DND-41 (cell line): ENCODE measurements at regions not wholly inside any gene's neighbourhood (a gene's known extent, or its start where the extent isn't known, plus 50 kb on each side); places are given as distances from the start of the nearest gene placed in this dataset.

ENCODE experiments used
- ATAC-seq: fragments of 200-7000 bp; cut with Tn5 transposase; 3 replicates; pipeline ENCODE4 v1.9.1; 2021; ENCODE audit warnings: low read depth; ENCODE audit not compliant: insufficient read depth
- DNase-seq: peaks from one replicate; pipeline ENCODE4 v3.0.0-alpha.2; 2020
- H2AFZ ChIP-seq: 2 replicates; pipeline ENCODE4 v1.6.0; 2012; ENCODE audit warnings: low read depth, low read length
- H3K27ac ChIP-seq: 2 replicates; pipeline ENCODE4 v1.5.1; 2012; ENCODE audit warnings: low read length, inconsistent platforms
- H3K27me3 ChIP-seq: fragments of 200-600 bp; sonication (generic); 2 replicates; pipeline ENCODE4 v1.6.0; 2012; ENCODE audit warnings: low read length, mild to moderate bottlenecking, inconsistent platforms; ENCODE audit not compliant: insufficient read depth, poor library complexity
- H3K36me3 ChIP-seq: 2 replicates; pipeline ENCODE4 v1.5.1; 2012; ENCODE audit warnings: low read length, inconsistent platforms; ENCODE audit not compliant: insufficient read depth
- H3K4me1 ChIP-seq: 2 replicates; pipeline ENCODE4 v1.5.1; 2012; ENCODE audit warnings: mild to moderate bottlenecking, low read length; ENCODE audit not compliant: insufficient read depth
- H3K4me2 ChIP-seq: 2 replicates; pipeline ENCODE4 v1.6.0; 2012; ENCODE audit warnings: mild to moderate bottlenecking, moderate library complexity, low read length, inconsistent platforms; ENCODE audit not compliant: insufficient read depth
- H3K4me3 ChIP-seq, 2 experiments: fragments of 200-600 bp in 1 of 2; shearing (Covaris generic) in 1 of 2; 2 replicates each; pipeline ENCODE4 v1.5.1; 2012 to 2016; ENCODE audit warnings: inconsistent platforms in 2 of 2, low read length in 2 of 2, mild to moderate bottlenecking in 2 of 2, low read depth in 1 of 2, moderate library complexity in 1 of 2
- H3K79me2 ChIP-seq: 2 replicates; pipeline ENCODE4 v1.6.0; 2012; ENCODE audit warnings: low read length, inconsistent platforms; ENCODE audit not compliant: insufficient read depth
- H3K9ac ChIP-seq: 2 replicates; pipeline ENCODE4 v1.6.0; 2012; ENCODE audit warnings: low read depth, mild to moderate bottlenecking, inconsistent platforms, low read length, moderate library complexity
- H3K9me3 ChIP-seq: 2 replicates; pipeline ENCODE4 v1.5.1; 2012; ENCODE audit warnings: low read length, moderate library complexity, mild to moderate bottlenecking, inconsistent platforms; ENCODE audit not compliant: insufficient read depth, severe bottlenecking
- H4K20me1 ChIP-seq: 2 replicates; pipeline ENCODE4 v1.6.0; 2012; ENCODE audit warnings: low read length; ENCODE audit not compliant: insufficient read depth
- EZH2 ChIP-seq: IDR thresholded peaks from 3 replicates; pipeline ENCODE4 v1.6.1; 2012; ENCODE audit warnings: borderline replicate concordance, low read depth, mild to moderate bottlenecking, moderate library complexity, low read length, inconsistent platforms; ENCODE audit not compliant: severe bottlenecking
- TF ChIP-seq, protein P1 (sequence below): IDR thresholded peaks from 2 replicates; pipeline ENCODE4 v1.5.1; 2012; ENCODE audit warnings: borderline replicate concordance, low read length, moderate library complexity, mild to moderate bottlenecking; ENCODE audit not compliant: poor library complexity, severe bottlenecking; ENCODE audit errors: extremely low read depth

DNA sequence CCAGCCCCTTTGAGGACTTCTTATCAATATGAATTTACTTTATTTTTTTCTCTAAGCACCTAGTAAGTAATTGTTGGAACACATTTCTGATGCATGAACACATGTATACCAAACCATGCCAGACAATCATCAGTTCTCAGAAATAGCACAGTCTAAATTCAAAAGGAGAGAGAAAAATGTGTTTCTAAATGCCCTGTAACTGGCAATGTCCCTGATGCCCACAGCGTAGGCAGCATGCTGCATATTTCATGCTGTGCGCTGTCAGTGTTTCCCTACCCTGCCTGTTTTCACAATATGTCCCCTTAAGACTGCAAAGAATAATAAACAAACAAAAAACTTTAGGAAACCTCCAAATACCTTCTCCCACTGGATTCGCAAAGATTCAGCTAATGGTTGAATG, 881.0 kb upstream of the CHAC2 start:
- TF ChIP-seq EZH2 = no peak
- TF ChIP-seq, protein P1, sequence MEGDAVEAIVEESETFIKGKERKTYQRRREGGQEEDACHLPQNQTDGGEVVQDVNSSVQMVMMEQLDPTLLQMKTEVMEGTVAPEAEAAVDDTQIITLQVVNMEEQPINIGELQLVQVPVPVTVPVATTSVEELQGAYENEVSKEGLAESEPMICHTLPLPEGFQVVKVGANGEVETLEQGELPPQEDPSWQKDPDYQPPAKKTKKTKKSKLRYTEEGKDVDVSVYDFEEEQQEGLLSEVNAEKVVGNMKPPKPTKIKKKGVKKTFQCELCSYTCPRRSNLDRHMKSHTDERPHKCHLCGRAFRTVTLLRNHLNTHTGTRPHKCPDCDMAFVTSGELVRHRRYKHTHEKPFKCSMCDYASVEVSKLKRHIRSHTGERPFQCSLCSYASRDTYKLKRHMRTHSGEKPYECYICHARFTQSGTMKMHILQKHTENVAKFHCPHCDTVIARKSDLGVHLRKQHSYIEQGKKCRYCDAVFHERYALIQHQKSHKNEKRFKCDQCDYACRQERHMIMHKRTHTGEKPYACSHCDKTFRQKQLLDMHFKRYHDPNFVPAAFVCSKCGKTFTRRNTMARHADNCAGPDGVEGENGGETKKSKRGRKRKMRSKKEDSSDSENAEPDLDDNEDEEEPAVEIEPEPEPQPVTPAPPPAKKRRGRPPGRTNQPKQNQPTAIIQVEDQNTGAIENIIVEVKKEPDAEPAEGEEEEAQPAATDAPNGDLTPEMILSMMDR = no peak
- Histone ChIP-seq H3K4me2 (no peak overlapping the region), H3K9ac (no peak overlapping the region), H3K4me3 (no peak overlapping the region), H2AFZ (no peak overlapping the region), H3K36me3 (no peaks in the 10 kb centered on the region), H3K4me1 (no peaks in the 10 kb centered on the region), H3K27ac (no peak overlapping the region), H3K79me2 (no peaks in the 10 kb centered on the region), H3K27me3 (no peaks in the 10 kb centered on the region), H3K9me3 (no peaks in the 10 kb centered on the region), H4K20me1 (no peaks in the 10 kb centered on the region)
- ATAC-seq = no peak
- DNase-seq = no peak

DNA sequence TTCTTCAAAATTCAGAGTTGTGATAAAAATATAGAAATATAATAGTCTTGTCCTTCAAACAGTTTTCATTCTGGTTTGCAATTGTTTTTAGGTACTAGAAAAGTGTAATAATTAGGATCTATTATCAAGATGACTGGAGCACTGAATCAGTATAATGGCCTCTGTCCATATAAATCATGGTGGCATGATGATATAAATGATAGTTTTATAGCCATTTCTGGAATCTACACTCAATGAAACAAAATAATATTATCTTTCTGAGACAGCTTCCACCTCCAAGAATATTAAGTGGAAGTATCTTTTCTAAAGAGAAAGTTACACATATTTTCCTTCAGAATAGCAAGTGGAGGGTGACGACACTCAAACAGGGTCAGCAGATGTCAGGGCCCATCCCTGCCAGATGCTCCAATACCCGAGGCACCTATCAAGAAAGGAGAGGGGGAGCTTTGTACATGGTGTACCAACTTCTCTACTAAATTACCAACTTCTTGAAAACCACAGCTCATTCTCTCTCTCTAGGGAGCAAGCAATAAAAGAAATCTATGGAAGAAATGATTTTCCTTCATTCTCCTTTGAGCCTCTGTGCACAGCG, 882.7 kb upstream of the CHAC2 start:
- ATAC-seq = no peak
- Histone ChIP-seq H4K20me1 (no peaks in the 10 kb centered on the region), H3K79me2 (no peaks in the 10 kb centered on the region), H3K9me3 (no peaks in the 10 kb centered on the region), H3K27me3 (no peaks in the 10 kb centered on the region), H3K4me3 (no peak overlapping the region), H3K36me3 (no peaks in the 10 kb centered on the region), H3K27ac (no peak overlapping the region), H3K4me1 (no peaks in the 10 kb centered on the region), H2AFZ (no peak overlapping the region), H3K4me2 (no peak overlapping the region), H3K9ac (no peak overlapping the region)
- no peak for TF ChIP-seq EZH2
- TF ChIP-seq, protein P1 = no peak
- DNase-seq = no peak

DNA sequence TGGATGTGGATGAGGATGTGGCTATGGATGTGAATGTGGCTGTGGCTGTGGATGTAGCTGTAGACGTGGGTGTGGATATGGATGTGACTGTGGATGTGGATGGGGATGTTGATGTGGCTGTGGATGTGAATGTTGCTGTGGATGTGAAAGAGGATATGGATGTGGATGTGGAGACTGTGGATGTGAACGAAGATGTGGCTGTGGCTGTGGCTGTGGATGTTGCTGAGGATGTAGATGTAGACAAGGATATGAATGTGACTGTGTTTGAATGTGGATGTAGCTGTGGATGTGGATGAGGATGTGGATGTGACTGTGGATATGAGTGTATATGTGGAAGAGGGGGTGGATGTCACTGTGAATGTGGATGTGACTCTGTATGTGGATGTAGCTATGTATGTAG, 884.6 kb upstream of the CHAC2 start:
- ATAC-seq = no peak
- TF ChIP-seq EZH2 = no peak
- TF ChIP-seq, protein P1 = no peak

More for the DNA sequence above, 884.6 kb upstream of the CHAC2 start:
- Histone ChIP-seq H3K27me3 (no peaks in the 10 kb centered on the region), H3K4me3 (no peak overlapping the region), H3K4me1 (no peaks in the 10 kb centered on the region), H4K20me1 (no peaks in the 10 kb centered on the region), H3K9ac (no peak overlapping the region), H2AFZ (no peak overlapping the region), H3K36me3 (no peaks in the 10 kb centered on the region), H3K4me2 (no peak overlapping the region), H3K9me3 (no peaks in the 10 kb centered on the region), H3K79me2 (no peaks in the 10 kb centered on the region), H3K27ac (no peak overlapping the region)
- DNase-seq = no peak
